ACC112 (cell line): ENCODE measurements at regions not wholly inside any gene's neighbourhood (a gene's known extent, or its start where the extent isn't known, plus 50 kb on each side); places are given as distances from the start of the nearest gene placed in this dataset.

ENCODE experiments used
- H2AFZ ChIP-seq: fragments of 200-600 bp; sonication (generic); one replicate; pipeline ENCODE4 v1.6.0; 2017; ENCODE audit warnings: antibody characterized with exemption, low read length; ENCODE audit not compliant: unreplicated experiment
- H3K27ac ChIP-seq: fragments of 200-600 bp; sonication (generic); 2 replicates; pipeline ENCODE4 v1.5.1; 2014; ENCODE audit warnings: low read depth, mild to moderate bottlenecking, antibody characterized with exemption, low read length, moderate library complexity
- H3K27me3 ChIP-seq: fragments of 200-600 bp; sonication (generic); 2 replicates; pipeline ENCODE4 v1.6.1; 2014; ENCODE audit warnings: mild to moderate bottlenecking, antibody characterized with exemption, low read length, moderate library complexity, mixed read lengths; ENCODE audit not compliant: insufficient read depth
- H3K36me3 ChIP-seq: fragments of 200-600 bp; sonication (generic); 2 replicates; pipeline ENCODE4 v1.6.1; 2016; ENCODE audit warnings: mild to moderate bottlenecking, antibody characterized with exemption, low read length, moderate library complexity, mixed read lengths; ENCODE audit not compliant: insufficient read depth
- H3K4me1 ChIP-seq: fragments of 200-600 bp; sonication (generic); one replicate; pipeline ENCODE4 v1.6.1; 2016; ENCODE audit warnings: low read length, mixed read lengths; ENCODE audit not compliant: insufficient read depth, unreplicated experiment, control insufficient read depth
- H3K4me3 ChIP-seq: fragments of 200-600 bp; sonication (generic); 2 replicates; pipeline ENCODE4 v1.5.1; 2014; ENCODE audit warnings: mild to moderate bottlenecking, low read depth, low read length
- H3K79me2 ChIP-seq: fragments of 200-600 bp; sonication (generic); one replicate; pipeline ENCODE4 v1.6.0; 2016; ENCODE audit warnings: low read length; ENCODE audit not compliant: control insufficient read depth, unreplicated experiment, insufficient read depth

DNA sequence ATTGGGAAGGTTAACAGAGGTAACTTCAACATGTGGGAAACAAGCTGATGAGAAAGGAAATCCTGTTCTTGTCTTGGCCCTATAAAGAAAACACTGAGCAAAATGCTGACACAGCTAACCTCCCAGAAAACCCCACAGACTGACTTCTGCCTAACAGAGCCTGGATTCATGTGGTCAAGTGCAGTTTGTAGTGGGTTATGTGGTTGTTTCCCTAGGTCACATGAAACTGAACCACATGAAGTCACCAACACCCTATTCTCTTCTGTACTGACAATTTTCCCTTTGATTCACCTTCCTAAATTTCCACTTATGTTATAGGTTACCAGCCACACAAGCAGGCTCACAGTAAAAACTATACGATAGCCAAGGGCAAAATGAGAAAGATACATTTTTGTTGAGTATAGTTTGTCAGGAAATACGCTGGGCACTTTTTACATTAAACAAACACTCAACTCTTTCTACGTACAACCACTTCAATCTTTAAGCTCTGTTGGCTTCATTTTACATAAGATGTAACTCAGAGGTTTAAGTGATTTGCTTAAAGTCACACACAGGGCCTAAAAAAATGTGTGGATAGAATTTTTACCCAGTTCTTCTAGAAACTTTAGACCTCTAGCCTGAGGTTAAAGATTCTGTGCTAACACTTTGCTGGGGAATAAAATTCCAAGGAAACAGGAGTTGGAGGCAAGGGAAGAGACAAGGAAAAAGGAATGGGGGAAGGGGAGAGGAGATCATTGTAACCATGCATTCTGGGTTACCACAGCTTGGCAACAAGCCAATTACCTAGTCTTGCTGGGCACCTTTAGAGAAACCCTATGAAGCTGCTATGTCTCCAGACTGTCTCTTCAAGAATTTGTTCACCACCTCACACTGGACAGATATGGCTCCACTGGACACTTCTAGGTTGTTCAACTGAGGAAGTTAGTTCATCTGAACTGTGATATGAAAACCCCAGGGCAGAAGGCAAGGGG is 601.6 kb upstream of the USP24 start:
- Histone ChIP-seq H3K4me1 (peaks cover 24% of the 10 kb centered on the region), H3K27me3 (no peaks in the 10 kb centered on the region), H3K79me2 (no peaks in the 10 kb centered on the region), H2AFZ (no peak overlapping the region), H3K27ac (no peak overlapping the region), H3K36me3 (no peaks in the 10 kb centered on the region), H3K4me3 (no peak overlapping the region)

GRCh38 chr1:55815745-55816455 is 600.7 kb upstream of the USP24 start:
- Histone ChIP-seq H3K36me3 (no peaks in the 10 kb centered on the region), H2AFZ (no peak overlapping the region), H3K4me3 (no peak overlapping the region), H3K4me1 (peaks cover 25% of the 10 kb centered on the region), H3K27me3 (no peaks in the 10 kb centered on the region), H3K27ac (no peak overlapping the region), H3K79me2 (no peaks in the 10 kb centered on the region)

DNA sequence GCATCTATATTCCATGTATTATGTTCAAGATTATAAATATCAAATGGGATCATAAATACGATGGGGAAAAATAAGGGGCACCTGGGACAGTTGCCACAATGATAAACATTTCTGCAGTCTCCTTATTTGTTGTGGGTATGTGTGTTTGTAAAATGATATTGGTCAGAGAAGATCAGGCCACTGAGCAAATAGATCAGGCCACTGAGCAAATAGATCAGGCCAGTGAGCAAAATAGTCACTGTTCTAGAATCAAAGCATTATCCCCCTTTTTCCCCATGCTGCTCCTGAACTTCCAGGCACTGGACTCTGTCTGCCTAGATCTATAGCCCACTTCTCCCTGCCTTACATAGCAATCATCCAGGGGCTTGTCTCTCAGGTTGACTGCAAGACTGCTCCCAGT is 599.8 kb upstream of the USP24 start:
- no peak overlapping the region for H3K27ac ChIP-seq
- peaks cover 25% of the 10 kb centered on the region for H3K4me1 ChIP-seq
- no peak overlapping the region for H2AFZ ChIP-seq
- H3K79me2 ChIP-seq, result no peaks in the 10 kb centered on the region
- H3K4me3 ChIP-seq, result no peak overlapping the region
- H3K27me3 ChIP-seq, result no peaks in the 10 kb centered on the region
- H3K36me3 ChIP-seq, result no peaks in the 10 kb centered on the region

GRCh38 chr1:55813618-55814017 is 598.5 kb upstream of the USP24 start:
- no peaks in the 10 kb centered on the region for H3K27me3 ChIP-seq
- H2AFZ ChIP-seq, result no peak overlapping the region
- H3K79me2 ChIP-seq, result no peaks in the 10 kb centered on the region
- no peak overlapping the region; the same call in 1 of the 2 replicates for H3K27ac ChIP-seq
- no peaks in the 10 kb centered on the region for H3K36me3 ChIP-seq
- H3K4me3 ChIP-seq, result no peak overlapping the region
- peaks cover 25% of the 10 kb centered on the region for H3K4me1 ChIP-seq

- Histone ChIP-seq H2AFZ (no peak overlapping the region), H3K27me3 (no peaks in the 10 kb centered on the region), H3K27ac (no peak overlapping the region), H3K79me2 (no peaks in the 10 kb centered on the region), H3K4me1 (peaks cover 25% of the 10 kb centered on the region), H3K36me3 (no peaks in the 10 kb centered on the region), H3K4me3 (no peak overlapping the region)
These were observed 597.1 kb upstream of the USP24 start for GRCh38 chr1:55812281-55812680.

DNA sequence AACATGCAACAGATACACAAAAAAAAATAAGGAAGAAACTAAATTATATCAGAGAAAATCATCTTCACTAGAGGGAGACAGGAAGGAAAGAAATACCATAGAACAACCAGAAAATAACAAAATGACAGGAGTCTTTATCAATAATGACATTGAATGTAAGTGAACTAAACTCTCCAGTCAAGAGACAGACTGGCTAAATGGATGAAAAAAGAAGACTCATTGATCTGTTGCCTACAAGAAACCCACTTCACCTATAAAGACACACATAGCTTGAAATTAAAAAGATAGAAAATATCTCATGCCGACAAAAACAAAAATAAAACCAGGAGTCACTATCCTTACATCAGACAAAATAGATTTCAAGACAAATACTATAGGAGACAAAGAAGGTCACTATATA is 593.1 kb upstream of the USP24 start:
- Histone ChIP-seq H3K79me2 (no peaks in the 10 kb centered on the region), H3K27me3 (no peaks in the 10 kb centered on the region), H3K4me1 (peaks cover 17% of the 10 kb centered on the region), H3K36me3 (no peaks in the 10 kb centered on the region), H3K27ac (no peak overlapping the region), H3K4me3 (no peak overlapping the region), H2AFZ (no peak overlapping the region)

DNA sequence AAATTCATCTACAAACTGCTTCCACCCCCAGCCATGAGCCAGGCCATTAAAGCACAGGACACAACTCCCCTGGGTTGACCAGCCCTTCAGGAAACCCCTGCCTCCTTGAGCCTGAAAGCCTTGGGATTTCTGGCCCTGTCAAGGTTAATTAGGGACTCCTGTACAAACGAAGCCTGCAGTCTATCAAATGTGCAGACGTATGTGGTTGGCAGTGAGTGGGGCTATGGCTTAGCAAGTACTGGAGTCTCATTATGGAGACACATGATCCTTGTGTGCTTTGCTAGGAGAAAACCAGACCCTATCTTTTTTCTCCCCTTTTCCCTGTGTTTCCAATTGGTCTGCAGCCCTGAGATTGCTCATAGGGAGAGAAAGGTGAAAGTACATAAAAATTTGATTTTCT is 588.3 kb upstream of the USP24 start:
- no peaks in the 10 kb centered on the region for H3K36me3 ChIP-seq
- no peaks in the 10 kb centered on the region for H3K27me3 ChIP-seq
- no peak overlapping the region for H3K4me3 ChIP-seq
- no peak overlapping the region for H2AFZ ChIP-seq
- no peaks in the 10 kb centered on the region for H3K79me2 ChIP-seq
- no peaks in the 10 kb centered on the region for H3K4me1 ChIP-seq
- no peak overlapping the region for H3K27ac ChIP-seq

GRCh38 chr1:55801481-55801880 is 586.3 kb upstream of the USP24 start:
- Histone ChIP-seq H3K79me2 (no peaks in the 10 kb centered on the region), H3K4me3 (no peak overlapping the region), H2AFZ (no peak overlapping the region), H3K27ac (no peak overlapping the region), H3K27me3 (no peaks in the 10 kb centered on the region), H3K4me1 (no peaks in the 10 kb centered on the region), H3K36me3 (no peaks in the 10 kb centered on the region)

- H3K27me3 ChIP-seq, result no peaks in the 10 kb centered on the region
- H3K79me2 ChIP-seq, result no peaks in the 10 kb centered on the region
- no peak overlapping the region for H2AFZ ChIP-seq
- H3K27ac ChIP-seq, result no peak overlapping the region
- no peaks in the 10 kb centered on the region for H3K36me3 ChIP-seq
- H3K4me1 ChIP-seq, result no peaks in the 10 kb centered on the region
- H3K4me3 ChIP-seq, result no peak overlapping the region
These were observed 585.3 kb upstream of the USP24 start for GRCh38 chr1:55800503-55800902.

- Histone ChIP-seq H3K4me3 (no peak overlapping the region), H3K27me3 (no peaks in the 10 kb centered on the region), H3K27ac (no peak overlapping the region), H3K79me2 (no peaks in the 10 kb centered on the region), H2AFZ (no peak overlapping the region), H3K4me1 (no peaks in the 10 kb centered on the region), H3K36me3 (no peaks in the 10 kb centered on the region)
These were observed 578.7 kb upstream of the USP24 start for GRCh38 chr1:55793856-55794255.

GRCh38 chr1:55792870-55793269 is 577.7 kb upstream of the USP24 start:
- no peaks in the 10 kb centered on the region for H3K4me1 ChIP-seq
- no peaks in the 10 kb centered on the region for H3K79me2 ChIP-seq
- H3K27ac ChIP-seq, result no peak overlapping the region
- no peaks in the 10 kb centered on the region for H3K36me3 ChIP-seq
- H3K4me3 ChIP-seq, result no peak overlapping the region
- H3K27me3 ChIP-seq, result no peaks in the 10 kb centered on the region
- no peak overlapping the region for H2AFZ ChIP-seq
